HG03039 (cell line): ENCODE measurements at regions not wholly inside any gene's neighbourhood (a gene's known extent, or its start where the extent isn't known, plus 50 kb on each side); places are given as distances from the start of the nearest gene placed in this dataset.

Experiments
- ATAC-seq: cut with Tn5 transposase; IDR thresholded peaks from one replicate; pipeline ENCODE4 v1.9.1; 2021; ENCODE audit warnings: mild to moderate bottlenecking, moderate library complexity; ENCODE audit not compliant: unreplicated experiment

DNA sequence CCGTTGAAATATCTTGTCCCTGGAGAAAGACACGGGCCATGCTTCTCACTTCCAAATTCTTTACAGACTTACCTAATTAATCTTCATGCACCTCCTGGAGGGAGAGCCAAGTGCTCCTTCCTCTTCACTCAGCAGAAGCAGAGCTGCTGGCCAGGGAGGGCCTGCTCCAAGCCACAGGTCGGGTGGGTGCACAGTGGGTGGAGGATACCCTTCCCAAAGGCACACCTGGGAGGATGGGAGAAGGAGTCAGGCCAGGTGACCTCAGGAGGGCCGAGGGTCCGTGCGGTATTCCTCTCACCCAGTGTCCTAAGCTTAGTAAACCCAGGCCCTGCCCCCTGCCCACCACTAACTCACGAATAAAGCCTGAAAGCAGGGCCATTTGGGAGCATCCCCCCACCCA lies 171.3 kb upstream of the RPL38 start:
- ATAC-seq, result no peak

- no peak for ATAC-seq
These were observed 166.2 kb upstream of the RPL38 start for GRCh38 chr17:74037320-74037719.

DNA sequence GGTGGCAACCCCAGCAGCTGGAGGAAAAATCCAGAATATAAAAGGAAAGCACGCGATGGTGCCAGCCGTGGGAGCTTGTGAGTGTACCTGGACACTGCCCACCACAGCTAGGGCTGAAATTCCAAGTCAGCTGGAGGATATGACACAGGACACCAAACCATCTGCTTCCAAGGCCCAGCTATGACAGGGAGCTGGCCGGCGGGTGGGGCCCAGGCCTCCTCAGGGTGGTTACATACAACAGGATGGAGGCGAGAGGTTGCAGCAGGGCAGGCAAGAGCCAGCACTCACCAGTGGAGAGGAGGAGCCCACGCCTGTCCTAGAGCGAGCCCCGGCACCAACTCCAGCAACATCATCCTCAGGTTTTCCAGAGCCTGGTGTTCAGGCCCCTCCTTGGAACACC lies 163.2 kb upstream of the RPL38 start:
- ATAC-seq, result no peak

DNA sequence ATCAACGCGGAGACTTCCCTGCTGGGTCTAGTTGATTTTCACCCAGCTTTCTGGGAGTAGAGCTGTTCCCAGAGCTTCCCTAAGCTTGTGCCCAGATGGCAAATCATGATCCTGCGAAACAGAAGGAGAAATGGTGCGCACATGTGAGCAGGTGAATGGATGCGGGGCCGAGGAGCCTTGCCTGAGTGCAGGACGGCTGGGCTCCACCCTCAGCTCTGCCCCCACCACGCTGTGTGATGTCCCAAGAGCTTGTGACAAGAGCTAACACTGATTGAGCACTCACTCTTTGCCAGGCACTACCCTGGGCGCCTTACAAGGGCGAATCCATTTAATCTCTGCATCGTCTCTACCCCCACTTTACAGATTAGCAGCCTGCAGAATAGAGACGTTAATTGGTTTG lies 162.7 kb upstream of the RPL38 start:
- ATAC-seq, result no peak

- ATAC-seq, result no peak
These were observed 161.4 kb upstream of the RPL38 start for GRCh38 chr17:74041869-74042640.

GRCh38 chr17:74042744-74043486 lies 160.6 kb upstream of the RPL38 start:
- no peak for ATAC-seq

DNA sequence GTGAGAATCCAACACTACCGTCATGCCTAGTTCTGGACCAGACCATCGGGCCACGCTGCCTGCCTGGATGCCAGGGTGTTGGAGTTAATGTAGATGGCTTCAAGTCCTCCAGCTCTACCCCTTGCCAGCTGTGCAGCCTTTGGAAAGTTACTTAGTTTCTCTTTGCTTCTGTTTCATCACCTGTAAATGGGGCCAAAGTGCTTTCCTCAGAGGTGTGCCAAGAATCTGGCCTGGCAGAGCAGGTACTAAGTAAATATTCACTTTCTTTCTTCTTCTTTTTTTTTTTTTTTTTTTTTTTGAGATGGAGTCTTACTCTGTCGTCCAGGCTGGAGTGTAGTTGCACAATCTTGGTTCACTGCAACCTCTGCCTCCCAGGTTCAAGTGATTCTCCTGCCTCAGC lies 159.5 kb upstream of the RPL38 start:
- ATAC-seq, result no peak

DNA sequence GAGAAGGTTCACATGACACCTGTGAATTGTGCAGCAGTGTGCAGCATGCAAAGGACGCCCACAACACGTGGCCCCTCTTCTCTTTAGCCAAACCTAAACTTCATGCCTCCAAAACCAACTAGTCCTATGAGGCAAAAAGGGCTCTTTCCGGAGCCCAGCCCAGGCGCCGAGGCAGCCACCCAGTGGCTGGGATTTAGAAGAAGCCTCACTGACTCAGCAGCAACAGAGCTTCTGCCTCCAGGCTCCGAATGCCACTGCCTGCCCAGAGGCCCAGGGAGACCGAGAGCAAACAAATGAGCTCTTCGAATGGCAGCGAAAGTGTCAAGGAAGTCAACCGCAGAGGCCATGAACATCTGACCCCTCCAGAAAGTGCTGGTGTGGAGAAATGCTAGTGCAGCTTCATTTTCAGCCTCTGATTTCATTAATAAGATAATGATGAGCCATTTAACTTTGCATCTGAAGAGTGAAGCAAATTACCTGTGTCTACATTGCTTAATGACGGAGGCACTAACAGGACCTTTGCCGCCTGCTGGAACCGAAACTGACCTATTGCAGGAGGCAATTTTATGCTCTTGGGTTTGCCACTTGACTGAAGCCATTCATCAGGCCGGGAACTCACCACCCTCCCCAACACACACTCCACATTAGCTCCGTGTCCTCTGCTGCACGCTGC lies 157.7 kb upstream of the RPL38 start:
- no peak for ATAC-seq

DNA sequence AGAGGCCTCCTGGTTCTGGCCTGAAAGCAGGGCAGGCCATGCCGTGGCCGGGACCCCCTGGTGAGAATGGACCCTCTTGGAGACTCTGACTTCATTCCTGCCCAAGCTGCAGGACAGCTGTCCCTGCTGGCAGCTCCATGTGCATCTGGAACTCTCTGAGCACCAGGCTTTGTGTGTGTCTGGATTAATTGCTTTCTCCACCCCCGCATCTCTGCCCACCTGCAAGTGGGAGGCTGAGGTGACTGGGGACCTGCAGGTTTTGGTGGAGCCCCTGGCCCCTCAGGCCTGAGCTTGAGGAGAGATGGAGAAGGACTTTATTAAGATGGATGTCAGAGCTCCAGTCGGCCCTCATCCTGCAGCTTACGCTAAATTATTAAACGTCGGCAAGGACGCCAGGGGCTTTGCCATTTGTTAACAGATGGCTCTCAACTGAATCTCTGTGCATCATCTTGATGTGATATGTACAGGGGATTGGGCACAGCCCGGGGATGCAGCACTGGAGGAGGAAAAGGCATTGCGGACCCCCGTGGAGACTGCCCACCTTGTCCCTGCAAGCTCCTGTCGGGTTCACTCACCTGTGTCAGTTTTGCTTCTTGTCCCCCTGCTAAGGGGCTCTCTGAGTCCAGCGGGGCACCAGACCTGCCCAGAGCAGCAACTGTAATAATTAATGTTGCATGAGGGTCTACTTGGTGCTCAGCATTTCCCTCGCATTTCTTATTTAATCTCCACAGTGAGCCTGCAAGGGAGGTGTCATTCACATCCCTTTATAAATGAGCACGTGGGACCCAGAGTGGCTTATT lies 154.1 kb upstream of the RPL38 start:
- ATAC-seq, result no peak

- no peak for ATAC-seq
These were observed 153.5 kb upstream of the RPL38 start for GRCh38 chr17:74049967-74050458.

GRCh38 chr17:74051348-74051747 lies 152.1 kb upstream of the RPL38 start:
- ATAC-seq, result no peak

GRCh38 chr17:74052993-74053711 lies 150.3 kb upstream of the RPL38 start:
- no peak for ATAC-seq

- no peak for ATAC-seq
These were observed 149.8 kb upstream of the RPL38 start for GRCh38 chr17:74053712-74054078.

GRCh38 chr17:74054249-74054648 lies 149.2 kb upstream of the RPL38 start:
- no peak for ATAC-seq

GRCh38 chr17:74055508-74056160 lies 147.8 kb upstream of the RPL38 start:
- no peak for ATAC-seq

DNA sequence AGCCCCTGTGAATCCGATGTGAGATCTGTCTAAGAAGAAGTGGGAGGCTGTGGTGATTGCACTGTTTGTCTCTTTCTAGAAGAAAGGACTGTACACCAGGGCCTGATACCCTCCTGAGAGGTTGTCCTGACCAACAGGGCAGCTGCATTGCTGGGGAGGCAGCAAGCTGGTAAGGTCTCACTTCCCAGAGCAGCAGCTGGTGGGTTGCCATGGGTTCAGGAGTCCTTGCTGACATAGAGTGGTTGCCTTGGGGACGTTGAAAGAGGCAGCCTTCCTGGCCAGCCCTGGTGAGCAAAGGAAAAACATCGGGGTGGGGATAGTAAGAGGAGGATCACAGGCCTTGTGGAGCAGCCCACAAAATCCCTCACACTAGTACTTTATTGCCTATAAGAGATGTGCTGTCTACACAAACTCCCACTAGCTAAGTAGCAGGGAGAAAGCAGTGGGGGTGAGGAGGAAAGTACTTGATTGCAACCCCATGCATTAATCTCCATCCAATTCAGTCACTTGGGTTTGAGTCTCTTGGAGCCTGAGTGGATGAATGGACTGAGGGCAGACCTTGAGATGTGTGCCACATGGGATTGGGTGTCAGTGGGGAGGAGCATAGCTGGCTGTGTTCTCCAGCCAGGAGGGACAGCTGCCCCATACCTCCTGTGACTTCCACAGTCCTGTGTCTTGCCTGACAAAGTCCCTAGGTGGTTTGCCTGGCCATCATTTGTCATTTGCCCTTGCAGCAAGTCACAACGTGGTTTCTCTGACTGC lies 143.8 kb upstream of the RPL38 start:
- no peak for ATAC-seq

GRCh38 chr17:74061758-74062157 lies 141.7 kb upstream of the RPL38 start:
- ATAC-seq, result no peak

GRCh38 chr17:74062234-74062633 lies 141.2 kb upstream of the RPL38 start:
- no peak for ATAC-seq

DNA sequence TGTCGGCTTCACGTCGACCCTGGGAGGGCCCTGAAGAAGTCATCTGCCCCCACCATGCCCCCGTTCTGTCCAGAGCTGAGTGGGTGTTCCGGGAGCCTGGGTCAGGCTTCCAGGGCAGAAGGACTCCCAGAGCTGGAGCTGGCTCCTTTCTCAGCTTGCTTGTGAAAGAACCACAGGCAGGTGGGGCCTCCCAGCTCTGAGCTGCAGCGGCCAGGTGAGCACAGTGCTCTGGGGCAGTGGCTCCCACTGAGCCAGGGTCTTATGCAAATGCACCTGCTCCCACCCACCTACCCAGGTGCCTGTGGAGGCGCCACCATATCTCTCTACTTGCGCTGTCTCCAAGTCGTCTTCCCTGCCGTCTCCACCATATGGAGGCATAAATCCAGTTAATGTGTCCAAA lies 140.0 kb upstream of the RPL38 start:
- no peak for ATAC-seq
